GM23248 (cell line): ENCODE measurements at regions not wholly inside any gene's neighbourhood (a gene's known extent, or its start where the extent isn't known, plus 50 kb on each side); places are given as distances from the start of the nearest gene placed in this dataset.

Experiments
- EZH2 ChIP-seq: fragments of 200-600 bp; sonication (generic); IDR thresholded peaks from 2 replicates; pipeline ENCODE4 v1.6.1; 2018; ENCODE audit warnings: antibody characterized with exemption, mild to moderate bottlenecking; ENCODE audit not compliant: insufficient read depth, poor library complexity, severe bottlenecking
- EZH2phosphoT487 ChIP-seq: fragments of 200-600 bp; sonication (generic); IDR thresholded peaks from 2 replicates; pipeline ENCODE4 v1.6.1; 2018; ENCODE audit warnings: antibody characterized with exemption, moderate library complexity, mild to moderate bottlenecking, low read depth; ENCODE audit not compliant: insufficient read depth

DNA sequence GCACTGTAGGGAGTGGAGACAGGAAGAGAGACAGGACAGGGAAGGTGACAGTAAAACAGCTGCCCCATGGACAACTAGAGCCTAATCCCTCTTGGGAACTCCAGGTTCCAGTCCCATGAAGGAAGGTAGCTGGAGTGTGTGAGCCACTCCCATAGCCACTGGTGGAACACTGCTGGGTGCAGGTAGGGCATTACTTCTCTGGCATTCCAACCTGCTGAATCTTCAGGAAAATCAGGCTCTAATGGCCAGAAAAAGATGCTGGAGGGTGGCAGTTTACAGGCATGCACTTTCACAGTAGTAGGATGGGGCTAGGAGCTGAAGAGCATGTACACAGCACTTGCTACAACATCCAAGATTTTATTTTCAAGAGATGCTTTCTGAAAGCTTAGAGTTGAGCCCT, 259.4 kb downstream of the AUH start:
- TF ChIP-seq EZH2phosphoT487 (no peak), EZH2 (no peak)
